ENCODE measurements at regions not wholly inside any gene's neighbourhood (a gene's known extent, or its start where the extent isn't known, plus 50 kb on each side); places are given as distances from the start of the nearest gene placed in this dataset.

GRCh38 chr6:14674867-14675648 lies 557.5 kb downstream of the CD83 start:
- no peak for DNase-seq (ENCODE audit: low read depth)
- no peak for TF ChIP-seq CTCF (IDR thresholded peaks at IDR 0.05; ENCODE audit: insufficient read depth, low read depth, low read length, missing control alignments)
- no peak overlapping the region for H3K4me3 ChIP-seq (ENCODE audit: low read length)

GRCh38 chr6:14676064-14676463 lies 558.5 kb downstream of the CD83 start:
- TF ChIP-seq CTCF (IDR thresholded peaks at IDR 0.05; ENCODE audit: insufficient read depth, low read depth, low read length, missing control alignments) = no peak
- DNase-seq (ENCODE audit: low read depth) = peak; percentile 81
- H3K4me3 ChIP-seq (ENCODE audit: low read length) = no peak overlapping the region

- TF ChIP-seq CTCF (IDR thresholded peaks at IDR 0.05; ENCODE audit: insufficient read depth, low read depth, low read length, missing control alignments) = no peak
- DNase-seq (ENCODE audit: low read depth) = no peak
- no peak overlapping the region for H3K4me3 ChIP-seq (ENCODE audit: low read length)
Measured at GRCh38 chr6:14676977-14677781, 559.6 kb downstream of the CD83 start.

GRCh38 chr6:14681699-14682487 lies 564.0 kb upstream of the JARID2 start:
- TF ChIP-seq CTCF (IDR thresholded peaks at IDR 0.05; ENCODE audit: insufficient read depth, low read depth, low read length, missing control alignments) = no peak
- no peak for DNase-seq (ENCODE audit: low read depth)
- no peak overlapping the region for H3K4me3 ChIP-seq (ENCODE audit: low read length)

GRCh38 chr6:14682812-14683211 lies 563.1 kb upstream of the JARID2 start:
- H3K4me3 ChIP-seq (ENCODE audit: low read length) = no peak overlapping the region
- no peak for TF ChIP-seq CTCF (IDR thresholded peaks at IDR 0.05; ENCODE audit: insufficient read depth, low read depth, low read length, missing control alignments)
- peak; percentile 68 for DNase-seq (ENCODE audit: low read depth)

GRCh38 chr6:14689639-14690038 lies 556.2 kb upstream of the JARID2 start:
- DNase-seq (ENCODE audit: low read depth) = no peak
- no peak overlapping the region for H3K4me3 ChIP-seq (ENCODE audit: low read length)
- TF ChIP-seq CTCF (IDR thresholded peaks at IDR 0.05; ENCODE audit: insufficient read depth, low read depth, low read length, missing control alignments) = no peak
